SJSA1 (cell line): ENCODE measurements at regions not wholly inside any gene's neighbourhood (a gene's known extent, or its start where the extent isn't known, plus 50 kb on each side); places are given as distances from the start of the nearest gene placed in this dataset.

Experiments
- DNase-seq, 2 experiments: peaks; one replicate each; pipeline ENCODE4 v3.0.0-alpha.2; 2015 to 2020; ENCODE audit warnings: low spot score in 2 of 2, low read depth in 1 of 2
- H3K27ac ChIP-seq: fragments of 250-450 bp; sonication (Bioruptor Pico); 2 replicates; pipeline ENCODE4 v1.5.1; 2020; ENCODE audit warnings: mild to moderate bottlenecking, moderate library complexity
- H3K27me3 ChIP-seq: fragments of 250-450 bp; sonication (Bioruptor Pico); replicated peaks from 2 replicates; pipeline ENCODE4 v1.5.1; 2020; ENCODE audit warnings: mild to moderate bottlenecking, moderate library complexity
- H3K36me3 ChIP-seq: fragments of 250-450 bp; sonication (Bioruptor Pico); 2 replicates; pipeline ENCODE4 v1.5.1; 2020; ENCODE audit warnings: mild to moderate bottlenecking
- H3K4me1 ChIP-seq: fragments of 250-450 bp; sonication (Bioruptor Pico); replicated peaks from 2 replicates; pipeline ENCODE4 v1.6.1; 2021; ENCODE audit warnings: mild to moderate bottlenecking
- H3K4me3 ChIP-seq: fragments of 250-450 bp; sonication (Bioruptor Pico); 2 replicates; pipeline ENCODE4 v1.5.1; 2020; ENCODE audit warnings: mild to moderate bottlenecking
- H3K9me3 ChIP-seq: fragments of 250-450 bp; sonication (Bioruptor Pico); replicated peaks from 2 replicates; pipeline ENCODE4 v1.5.1; 2020; ENCODE audit warnings: mild to moderate bottlenecking

- peaks cover 42% of the 10 kb centered on the region for H3K4me1 ChIP-seq
- no peak for DNase-seq
- no peaks in the 10 kb centered on the region for H3K36me3 ChIP-seq
- no peak overlapping the region for H3K27ac ChIP-seq
- H3K27me3 ChIP-seq = no peaks in the 10 kb centered on the region
- H3K9me3 ChIP-seq = no peaks in the 10 kb centered on the region
- no peak overlapping the region for H3K4me3 ChIP-seq
Measured at GRCh38 chr11:112367461-112367860, 106.8 kb upstream of the PLET1 start.

- Histone ChIP-seq H3K4me3 (no peak overlapping the region), H3K4me1 (peaks cover 42% of the 10 kb centered on the region), H3K36me3 (no peaks in the 10 kb centered on the region), H3K27ac (no peak overlapping the region), H3K9me3 (no peaks in the 10 kb centered on the region), H3K27me3 (no peaks in the 10 kb centered on the region)
- DNase-seq = no peak
Measured at GRCh38 chr11:112367895-112368294, 107.2 kb upstream of the PLET1 start.

- DNase-seq = no peak
- no peaks in the 10 kb centered on the region for H3K27me3 ChIP-seq
- no peaks in the 10 kb centered on the region for H3K9me3 ChIP-seq
- H3K36me3 ChIP-seq = no peaks in the 10 kb centered on the region
- peaks cover 41% of the 10 kb centered on the region for H3K4me1 ChIP-seq
- H3K27ac ChIP-seq = no peak overlapping the region
- no peak overlapping the region for H3K4me3 ChIP-seq
Measured at GRCh38 chr11:112368381-112368780, 107.7 kb upstream of the PLET1 start.

DNA sequence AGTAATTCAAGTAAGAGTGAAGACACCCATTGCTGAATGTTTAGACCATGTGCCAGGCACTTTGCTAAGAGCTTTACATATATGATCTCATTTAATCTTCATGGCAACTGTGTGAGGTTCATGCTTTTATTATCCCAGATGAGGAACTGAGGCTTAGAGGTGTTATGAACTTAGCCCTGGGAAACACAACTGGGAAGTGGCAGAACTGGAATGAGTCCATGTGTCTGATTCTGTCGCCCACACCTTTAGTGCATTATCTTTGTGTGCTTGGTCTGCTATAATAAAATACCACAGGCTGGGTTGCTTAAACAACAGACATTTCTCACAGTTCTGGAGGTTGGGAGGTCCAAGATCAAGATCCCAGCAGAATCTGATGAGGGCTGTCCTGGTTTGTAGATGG lies 108.7 kb upstream of the PLET1 start:
- Histone ChIP-seq H3K4me1 (peaks cover 31% of the 10 kb centered on the region), H3K36me3 (no peaks in the 10 kb centered on the region), H3K27ac (no peak overlapping the region), H3K4me3 (no peak overlapping the region), H3K9me3 (no peaks in the 10 kb centered on the region), H3K27me3 (no peaks in the 10 kb centered on the region)
- no peak for DNase-seq

GRCh38 chr11:112369916-112370315 lies 109.3 kb upstream of the PLET1 start:
- Histone ChIP-seq H3K36me3 (no peaks in the 10 kb centered on the region), H3K4me1 (peaks cover 26% of the 10 kb centered on the region)

GRCh38 chr11:112374486-112375140 lies 114.0 kb upstream of the PLET1 start:
- H3K9me3 ChIP-seq = no peaks in the 10 kb centered on the region
- H3K4me1 ChIP-seq = no peaks in the 10 kb centered on the region
- no peak overlapping the region for H3K4me3 ChIP-seq
- no peaks in the 10 kb centered on the region for H3K36me3 ChIP-seq
- no peaks in the 10 kb centered on the region for H3K27me3 ChIP-seq
- H3K27ac ChIP-seq = no peak overlapping the region
- no peak for DNase-seq

More at GRCh38 chr11:112369916-112370315, 109.3 kb upstream of the PLET1 start:
- no peaks in the 10 kb centered on the region for H3K27me3 ChIP-seq
- no peak overlapping the region for H3K4me3 ChIP-seq
- no peaks in the 10 kb centered on the region for H3K9me3 ChIP-seq
- H3K27ac ChIP-seq = no peak overlapping the region
- no peak for DNase-seq

DNA sequence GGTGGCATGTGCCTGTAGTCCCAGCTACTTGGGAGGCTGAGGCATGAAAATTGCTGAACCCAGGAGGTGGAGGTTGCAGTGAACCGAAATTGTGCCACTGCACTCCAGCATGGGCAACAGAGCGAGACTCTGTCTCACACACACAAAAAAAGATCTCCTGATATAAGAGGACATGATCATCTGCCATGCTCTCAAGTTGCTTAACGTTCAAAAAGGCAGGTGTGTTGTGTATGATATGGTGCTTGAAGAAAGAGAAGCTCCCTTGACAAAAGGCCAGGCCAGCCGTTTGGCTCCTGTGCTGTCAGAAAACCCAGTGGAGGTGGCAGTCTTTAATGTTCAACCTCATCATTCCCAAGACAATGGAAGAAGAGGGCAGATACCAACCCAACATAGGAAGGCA lies 117.3 kb upstream of the PLET1 start:
- Histone ChIP-seq H3K4me3 (no peak overlapping the region), H3K4me1 (no peaks in the 10 kb centered on the region), H3K27ac (no peak overlapping the region), H3K9me3 (no peaks in the 10 kb centered on the region), H3K36me3 (no peaks in the 10 kb centered on the region), H3K27me3 (no peaks in the 10 kb centered on the region)
- DNase-seq = no peak

DNA sequence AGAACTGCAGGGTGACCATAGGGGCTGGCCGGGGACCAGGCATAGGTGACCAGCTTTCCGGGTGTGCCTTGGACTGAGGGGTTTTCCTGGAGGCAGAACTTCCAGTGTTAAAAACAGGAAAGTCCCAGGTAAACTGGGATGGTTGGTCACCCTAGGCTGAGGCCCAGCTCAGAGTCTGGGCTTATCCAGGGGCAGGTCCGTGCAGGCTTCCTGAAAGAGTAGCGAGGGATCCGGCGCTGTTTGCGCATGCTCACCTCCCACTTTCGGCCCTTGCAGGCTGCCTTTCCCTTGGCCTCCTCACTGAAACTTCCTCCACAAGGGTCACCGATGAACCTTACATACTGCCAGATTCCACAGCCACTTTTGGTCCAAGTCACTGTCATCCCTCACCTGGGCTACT lies 119.8 kb upstream of the PLET1 start:
- Histone ChIP-seq H3K4me3 (no peak overlapping the region), H3K9me3 (no peaks in the 10 kb centered on the region), H3K4me1 (no peaks in the 10 kb centered on the region), H3K36me3 (no peaks in the 10 kb centered on the region), H3K27ac (no peak overlapping the region), H3K27me3 (no peaks in the 10 kb centered on the region)
- DNase-seq = no peak

GRCh38 chr11:112381578-112381977 lies 120.9 kb upstream of the PLET1 start:
- Histone ChIP-seq H3K36me3 (no peaks in the 10 kb centered on the region), H3K4me3 (no peak overlapping the region), H3K27me3 (no peaks in the 10 kb centered on the region), H3K9me3 (no peaks in the 10 kb centered on the region), H3K27ac (no peak overlapping the region), H3K4me1 (no peaks in the 10 kb centered on the region)
- no peak for DNase-seq

GRCh38 chr11:112382561-112382960 lies 121.9 kb upstream of the PLET1 start:
- Histone ChIP-seq H3K4me1 (no peaks in the 10 kb centered on the region), H3K27ac (no peak overlapping the region), H3K9me3 (no peaks in the 10 kb centered on the region), H3K27me3 (no peaks in the 10 kb centered on the region), H3K4me3 (no peak overlapping the region), H3K36me3 (no peaks in the 10 kb centered on the region)
- no peak for DNase-seq

DNA sequence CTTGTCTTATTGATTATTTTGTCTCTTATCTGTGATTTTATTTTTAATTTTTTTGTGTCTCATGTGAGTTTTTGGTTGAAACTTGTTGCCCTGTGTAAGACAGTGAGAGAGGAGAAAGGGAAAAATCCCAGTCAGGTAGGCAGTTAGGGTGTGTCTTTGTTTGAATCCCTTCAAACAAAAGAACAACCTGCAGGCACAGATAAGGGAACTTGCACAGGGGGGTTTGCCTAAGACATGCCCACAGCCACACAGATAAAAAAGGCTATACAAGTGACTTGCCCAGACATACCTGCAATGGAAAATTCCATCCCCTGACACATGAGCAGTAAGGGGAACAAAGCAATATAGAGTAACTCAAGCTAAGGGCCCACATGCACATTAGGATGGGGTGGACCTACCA lies 127.8 kb upstream of the PLET1 start:
- no peaks in the 10 kb centered on the region for H3K9me3 ChIP-seq
- DNase-seq = no peak
- H3K36me3 ChIP-seq = no peaks in the 10 kb centered on the region
- no peaks in the 10 kb centered on the region for H3K4me1 ChIP-seq
- H3K27me3 ChIP-seq = no peaks in the 10 kb centered on the region
- H3K4me3 ChIP-seq = no peak overlapping the region
- no peak overlapping the region for H3K27ac ChIP-seq

DNA sequence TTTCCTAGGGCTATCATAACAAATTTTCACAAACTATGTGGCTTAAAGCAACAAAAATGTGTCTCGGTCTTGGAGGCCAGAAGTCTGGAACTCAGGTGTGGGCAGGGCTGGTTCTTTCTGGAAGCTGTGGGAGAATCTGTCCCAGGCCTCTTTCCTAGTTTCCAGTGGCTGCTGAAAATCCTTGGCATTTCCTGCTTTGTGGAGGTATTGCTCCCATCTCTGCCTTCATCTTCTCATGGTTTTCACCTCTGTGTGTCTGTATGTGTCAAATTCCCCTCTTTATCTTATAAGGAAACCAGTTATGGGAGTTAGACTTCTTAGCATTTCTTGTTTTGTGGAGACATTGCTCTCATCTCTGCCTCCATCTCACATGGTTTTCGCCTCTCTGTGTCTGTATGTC lies 130.4 kb upstream of the PLET1 start:
- no peak for DNase-seq
- Histone ChIP-seq H3K4me1 (no peaks in the 10 kb centered on the region), H3K27me3 (no peaks in the 10 kb centered on the region), H3K36me3 (no peaks in the 10 kb centered on the region), H3K4me3 (no peak overlapping the region), H3K27ac (no peak overlapping the region), H3K9me3 (no peaks in the 10 kb centered on the region)

DNA sequence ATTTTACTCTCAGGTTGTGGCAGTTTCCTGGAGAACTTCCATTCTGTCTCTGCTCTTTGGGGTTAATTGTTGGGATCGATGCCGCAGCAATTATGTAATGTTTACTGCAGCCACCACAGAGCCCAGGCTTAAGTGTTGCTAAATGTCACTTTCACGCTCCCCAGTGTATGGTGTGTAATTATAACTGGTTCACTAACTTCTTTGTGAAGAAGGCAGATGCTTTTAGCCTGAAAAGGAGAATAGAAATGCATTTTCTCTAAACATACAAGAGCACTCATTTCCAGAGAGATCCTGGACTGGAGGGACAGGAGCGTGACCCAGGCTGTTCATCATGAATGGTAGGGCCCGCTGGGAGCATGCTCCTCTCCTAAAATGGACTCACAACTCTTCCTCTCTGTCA lies 132.2 kb upstream of the PLET1 start:
- Histone ChIP-seq H3K36me3 (no peaks in the 10 kb centered on the region), H3K27ac (no peak overlapping the region), H3K27me3 (no peaks in the 10 kb centered on the region), H3K4me1 (no peaks in the 10 kb centered on the region), H3K9me3 (no peaks in the 10 kb centered on the region), H3K4me3 (no peak overlapping the region)
- no peak for DNase-seq

GRCh38 chr11:112394304-112394703 lies 133.6 kb upstream of the PLET1 start:
- Histone ChIP-seq H3K36me3 (no peaks in the 10 kb centered on the region), H3K27me3 (no peaks in the 10 kb centered on the region), H3K9me3 (no peaks in the 10 kb centered on the region), H3K27ac (no peak overlapping the region), H3K4me3 (no peak overlapping the region), H3K4me1 (no peaks in the 10 kb centered on the region)
- DNase-seq = no peak

DNA sequence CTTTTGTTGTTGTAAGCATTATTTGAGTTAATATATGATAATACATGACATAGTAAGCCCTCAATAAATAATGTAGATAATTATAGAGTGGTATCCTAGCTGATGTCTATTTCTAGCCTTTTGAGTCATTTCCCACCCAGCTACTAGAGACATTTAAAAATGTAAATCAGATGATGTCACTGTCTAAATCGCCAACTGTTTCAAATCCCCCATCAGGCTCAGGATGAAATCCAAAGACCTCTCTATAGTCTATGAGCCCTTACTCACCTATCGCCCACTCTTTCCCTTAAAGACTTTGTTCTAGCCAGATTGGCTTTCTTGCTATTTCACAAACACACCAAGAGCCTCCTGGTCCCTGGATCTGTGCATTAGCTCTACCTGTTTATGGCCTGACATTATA lies 135.4 kb upstream of the PLET1 start:
- no peak overlapping the region for H3K27ac ChIP-seq
- no peaks in the 10 kb centered on the region for H3K27me3 ChIP-seq
- H3K4me3 ChIP-seq = no peak overlapping the region
- no peaks in the 10 kb centered on the region for H3K4me1 ChIP-seq
- no peaks in the 10 kb centered on the region for H3K9me3 ChIP-seq
- DNase-seq = no peak
- no peaks in the 10 kb centered on the region for H3K36me3 ChIP-seq
